ENCODE measurements at regions not wholly inside any gene's neighbourhood (a gene's known extent, or its start where the extent isn't known, plus 50 kb on each side); places are given as distances from the start of the nearest gene placed in this dataset.

DNA sequence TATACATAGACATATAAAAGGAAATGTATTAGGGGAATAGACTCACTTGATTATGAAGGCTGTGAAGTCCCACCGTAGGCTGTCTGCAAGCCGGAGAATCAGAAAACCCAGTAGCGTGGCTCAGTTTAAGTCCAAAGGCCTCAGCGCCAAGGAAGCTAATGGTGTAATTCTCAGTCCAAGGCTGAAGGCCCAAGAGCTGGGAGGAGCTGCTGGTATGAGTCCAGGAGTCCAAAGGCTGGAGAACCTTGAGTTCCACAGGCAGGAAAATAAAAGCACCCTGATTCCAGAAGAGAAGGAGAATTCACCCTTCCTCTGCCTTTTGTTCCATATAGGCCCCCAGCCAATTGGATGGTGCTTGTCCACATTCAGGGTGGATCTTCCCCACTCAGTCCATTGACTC lies 166.2 kb upstream of the TAC1 start:
- no peak overlapping the region for H3K4me3 Mint-ChIP-seq
- TF ChIP-seq REST (IDR thresholded peaks at IDR 0.05; ENCODE audit: unreplicated experiment) (no peak), ZNF114 (CRISPR knock-in tag; IDR thresholded peaks at IDR 0.05) (no peak), JUNB (IDR thresholded peaks at IDR 0.05; ENCODE audit: unreplicated experiment) (no peak), EZH2 (IDR thresholded peaks at IDR 0.05; ENCODE audit: low read depth, unreplicated experiment) (no peak), NANOG (IDR thresholded peaks at IDR 0.05; ENCODE audit: borderline replicate concordance) (no peak), CREB1 (CRISPR knock-in tag; IDR thresholded peaks at IDR 0.05; ENCODE audit: low read depth) (no peak), EZH2phosphoT487 (IDR thresholded peaks at IDR 0.05; ENCODE audit: unreplicated experiment) (no peak), ZNF331 (CRISPR knock-in tag; IDR thresholded peaks at IDR 0.05; ENCODE audit: low read depth) (no peak), STAT1 (IDR thresholded peaks at IDR 0.05; ENCODE audit: unreplicated experiment) (no peak), POLR2AphosphoS5 (IDR thresholded peaks at IDR 0.05; ENCODE audit: low read depth) (no peak)
- TF ChIP-seq, protein P1, sequence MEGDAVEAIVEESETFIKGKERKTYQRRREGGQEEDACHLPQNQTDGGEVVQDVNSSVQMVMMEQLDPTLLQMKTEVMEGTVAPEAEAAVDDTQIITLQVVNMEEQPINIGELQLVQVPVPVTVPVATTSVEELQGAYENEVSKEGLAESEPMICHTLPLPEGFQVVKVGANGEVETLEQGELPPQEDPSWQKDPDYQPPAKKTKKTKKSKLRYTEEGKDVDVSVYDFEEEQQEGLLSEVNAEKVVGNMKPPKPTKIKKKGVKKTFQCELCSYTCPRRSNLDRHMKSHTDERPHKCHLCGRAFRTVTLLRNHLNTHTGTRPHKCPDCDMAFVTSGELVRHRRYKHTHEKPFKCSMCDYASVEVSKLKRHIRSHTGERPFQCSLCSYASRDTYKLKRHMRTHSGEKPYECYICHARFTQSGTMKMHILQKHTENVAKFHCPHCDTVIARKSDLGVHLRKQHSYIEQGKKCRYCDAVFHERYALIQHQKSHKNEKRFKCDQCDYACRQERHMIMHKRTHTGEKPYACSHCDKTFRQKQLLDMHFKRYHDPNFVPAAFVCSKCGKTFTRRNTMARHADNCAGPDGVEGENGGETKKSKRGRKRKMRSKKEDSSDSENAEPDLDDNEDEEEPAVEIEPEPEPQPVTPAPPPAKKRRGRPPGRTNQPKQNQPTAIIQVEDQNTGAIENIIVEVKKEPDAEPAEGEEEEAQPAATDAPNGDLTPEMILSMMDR (conservative IDR thresholded peaks at IDR 0.05; ENCODE audit: low read depth in 2 of 2) = no peak
- TF ChIP-seq, protein P2, sequence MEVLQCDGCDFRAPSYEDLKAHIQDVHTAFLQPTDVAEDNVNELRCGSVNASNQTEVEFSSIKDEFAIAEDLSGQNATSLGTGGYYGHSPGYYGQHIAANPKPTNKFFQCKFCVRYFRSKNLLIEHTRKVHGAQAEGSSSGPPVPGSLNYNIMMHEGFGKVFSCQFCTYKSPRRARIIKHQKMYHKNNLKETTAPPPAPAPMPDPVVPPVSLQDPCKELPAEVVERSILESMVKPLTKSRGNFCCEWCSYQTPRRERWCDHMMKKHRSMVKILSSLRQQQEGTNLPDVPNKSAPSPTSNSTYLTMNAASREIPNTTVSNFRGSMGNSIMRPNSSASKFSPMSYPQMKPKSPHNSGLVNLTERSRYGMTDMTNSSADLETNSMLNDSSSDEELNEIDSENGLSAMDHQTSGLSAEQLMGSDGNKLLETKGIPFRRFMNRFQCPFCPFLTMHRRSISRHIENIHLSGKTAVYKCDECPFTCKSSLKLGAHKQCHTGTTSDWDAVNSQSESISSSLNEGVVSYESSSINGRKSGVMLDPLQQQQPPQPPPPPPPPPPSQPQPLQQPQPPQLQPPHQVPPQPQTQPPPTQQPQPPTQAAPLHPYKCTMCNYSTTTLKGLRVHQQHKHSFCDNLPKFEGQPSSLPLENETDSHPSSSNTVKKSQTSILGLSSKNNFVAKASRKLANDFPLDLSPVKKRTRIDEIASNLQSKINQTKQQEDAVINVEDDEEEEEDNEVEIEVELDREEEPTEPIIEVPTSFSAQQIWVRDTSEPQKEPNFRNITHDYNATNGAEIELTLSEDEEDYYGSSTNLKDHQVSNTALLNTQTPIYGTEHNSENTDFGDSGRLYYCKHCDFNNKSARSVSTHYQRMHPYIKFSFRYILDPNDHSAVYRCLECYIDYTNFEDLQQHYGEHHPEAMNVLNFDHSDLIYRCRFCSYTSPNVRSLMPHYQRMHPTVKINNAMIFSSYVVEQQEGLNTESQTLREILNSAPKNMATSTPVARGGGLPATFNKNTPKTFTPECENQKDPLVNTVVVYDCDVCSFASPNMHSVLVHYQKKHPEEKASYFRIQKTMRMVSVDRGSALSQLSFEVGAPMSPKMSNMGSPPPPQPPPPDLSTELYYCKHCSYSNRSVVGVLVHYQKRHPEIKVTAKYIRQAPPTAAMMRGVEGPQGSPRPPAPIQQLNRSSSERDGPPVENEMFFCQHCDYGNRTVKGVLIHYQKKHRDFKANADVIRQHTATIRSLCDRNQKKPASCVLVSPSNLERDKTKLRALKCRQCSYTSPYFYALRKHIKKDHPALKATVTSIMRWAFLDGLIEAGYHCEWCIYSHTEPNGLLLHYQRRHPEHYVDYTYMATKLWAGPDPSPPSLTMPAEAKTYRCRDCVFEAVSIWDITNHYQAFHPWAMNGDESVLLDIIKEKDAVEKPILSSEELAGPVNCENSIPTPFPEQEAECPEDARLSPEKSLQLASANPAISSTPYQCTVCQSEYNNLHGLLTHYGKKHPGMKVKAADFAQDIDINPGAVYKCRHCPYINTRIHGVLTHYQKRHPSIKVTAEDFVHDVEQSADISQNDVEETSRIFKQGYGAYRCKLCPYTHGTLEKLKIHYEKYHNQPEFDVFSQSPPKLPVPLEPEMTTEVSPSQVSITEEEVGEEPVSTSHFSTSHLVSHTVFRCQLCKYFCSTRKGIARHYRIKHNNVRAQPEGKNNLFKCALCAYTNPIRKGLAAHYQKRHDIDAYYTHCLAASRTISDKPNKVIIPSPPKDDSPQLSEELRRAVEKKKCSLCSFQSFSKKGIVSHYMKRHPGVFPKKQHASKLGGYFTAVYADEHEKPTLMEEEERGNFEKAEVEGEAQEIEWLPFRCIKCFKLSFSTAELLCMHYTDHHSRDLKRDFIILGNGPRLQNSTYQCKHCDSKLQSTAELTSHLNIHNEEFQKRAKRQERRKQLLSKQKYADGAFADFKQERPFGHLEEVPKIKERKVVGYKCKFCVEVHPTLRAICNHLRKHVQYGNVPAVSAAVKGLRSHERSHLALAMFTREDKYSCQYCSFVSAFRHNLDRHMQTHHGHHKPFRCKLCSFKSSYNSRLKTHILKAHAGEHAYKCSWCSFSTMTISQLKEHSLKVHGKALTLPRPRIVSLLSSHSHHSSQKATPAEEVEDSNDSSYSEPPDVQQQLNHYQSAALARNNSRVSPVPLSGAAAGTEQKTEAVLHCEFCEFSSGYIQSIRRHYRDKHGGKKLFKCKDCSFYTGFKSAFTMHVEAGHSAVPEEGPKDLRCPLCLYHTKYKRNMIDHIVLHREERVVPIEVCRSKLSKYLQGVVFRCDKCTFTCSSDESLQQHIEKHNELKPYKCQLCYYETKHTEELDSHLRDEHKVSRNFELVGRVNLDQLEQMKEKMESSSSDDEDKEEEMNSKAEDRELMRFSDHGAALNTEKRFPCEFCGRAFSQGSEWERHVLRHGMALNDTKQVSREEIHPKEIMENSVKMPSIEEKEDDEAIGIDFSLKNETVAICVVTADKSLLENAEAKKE (CRISPR knock-in tag; IDR thresholded peaks at IDR 0.05) = no peak
- TF ChIP-seq, protein P3, sequence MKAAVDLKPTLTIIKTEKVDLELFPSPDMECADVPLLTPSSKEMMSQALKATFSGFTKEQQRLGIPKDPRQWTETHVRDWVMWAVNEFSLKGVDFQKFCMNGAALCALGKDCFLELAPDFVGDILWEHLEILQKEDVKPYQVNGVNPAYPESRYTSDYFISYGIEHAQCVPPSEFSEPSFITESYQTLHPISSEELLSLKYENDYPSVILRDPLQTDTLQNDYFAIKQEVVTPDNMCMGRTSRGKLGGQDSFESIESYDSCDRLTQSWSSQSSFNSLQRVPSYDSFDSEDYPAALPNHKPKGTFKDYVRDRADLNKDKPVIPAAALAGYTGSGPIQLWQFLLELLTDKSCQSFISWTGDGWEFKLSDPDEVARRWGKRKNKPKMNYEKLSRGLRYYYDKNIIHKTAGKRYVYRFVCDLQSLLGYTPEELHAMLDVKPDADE (IDR thresholded peaks at IDR 0.05) = no peak
- DNase-seq (ENCODE audit: low spot score) (no peak), ATAC-seq (no peak)
- H3K4me1 Mint-ChIP-seq = no peaks in the 10 kb centered on the region
- Histone ChIP-seq H3K4me2 (no peak overlapping the region), H3K27ac (ENCODE audit: low read depth) (no peak overlapping the region), H3K27me3 (ENCODE audit: insufficient read depth) (no peaks in the 10 kb centered on the region), H3K79me2 (replicated peaks; ENCODE audit: insufficient read depth) (no peaks in the 10 kb centered on the region), H3F3A (replicated peaks; ENCODE audit: low read depth) (no peaks in the 10 kb centered on the region), H3K4me1 (ENCODE audit: insufficient read depth) (no peaks in the 10 kb centered on the region), H3K4me3 (no peak overlapping the region), H3K9me2 (ENCODE audit: insufficient read depth) (no peaks in the 10 kb centered on the region), H4K20me1 (replicated peaks; ENCODE audit: insufficient read depth) (no peaks in the 10 kb centered on the region), H3K36me3 (ENCODE audit: insufficient read depth) (no peaks in the 10 kb centered on the region), H2AFZ (no peak overlapping the region)
- peaks cover 13% of the 10 kb centered on the region; the same call in 2 of the 3 replicates for H3K9me3 Mint-ChIP-seq
- no peaks in the 10 kb centered on the region for H3K36me3 Mint-ChIP-seq (ENCODE audit: low read depth)
- no peak overlapping the region for H3K27ac Mint-ChIP-seq
- H3K27me3 Mint-ChIP-seq (ENCODE audit: insufficient read depth, low read depth, poor library complexity) = peaks cover 4% of the 10 kb centered on the region

Measured in GM23338 (cell line).